Endothelial cell of umbilical vein (primary cell): ENCODE measurements at regions not wholly inside any gene's neighbourhood (a gene's known extent, or its start where the extent isn't known, plus 50 kb on each side); places are given as distances from the start of the nearest gene placed in this dataset.

Source experiments
- BruUV-seq: library from RNA; stranded (reverse); fragments of 400-500 nt; replicated peaks from 2 replicates; lab custom pipeline; 2021; lab: Mats Ljungman, UMichigan
- CTCF ChIA-PET: fragments of 300-600, 350-600 bp; sonication (Branson Sonifier 250); formaldehyde crosslinking; loops from one replicate; lab custom pipeline; 2021; ENCODE audit warnings: antibody characterized with exemption, inconsistent platforms; lab: Charles Lee
- POLR2A ChIA-PET: fragments of 300-600, 350-600 bp; sonication (Branson Sonifier 250); formaldehyde crosslinking; loops from one replicate; lab custom pipeline; 2021; ENCODE audit warnings: antibody characterized with exemption, inconsistent platforms; lab: Charles Lee
- DNase-seq: peaks from one replicate; pipeline ENCODE4 v3.0.0-alpha.2; 2011; ENCODE audit warnings: low read depth, low spot score
- FAIRE-seq: peaks from 2 replicates; lab custom pipeline; 2011; peaks lifted over from hg19 to GRCh38; lab: Jason Lieb, UNC
- H2AFZ ChIP-seq: 2 replicates; pipeline ENCODE4 v1.6.0; 2012; ENCODE audit warnings: low read depth, low read length, control low read depth, inconsistent platforms
- H3K27ac ChIP-seq: 2 replicates; pipeline ENCODE4 v1.5.1; 2011; ENCODE audit warnings: low read depth, mild to moderate bottlenecking, control low read depth, low read length, moderate library complexity; ENCODE audit not compliant: insufficient read depth
- H3K27me3 ChIP-seq, 2 experiments: 2 replicates each; pipeline versions ENCODE4 v1.6.0 to v1.6.1; 2011; ENCODE audit warnings: low read length in 2 of 2, mixed read lengths in 1 of 2; ENCODE audit not compliant: control insufficient read depth in 2 of 2, insufficient read depth in 2 of 2
- H3K36me3 ChIP-seq, 2 experiments: 2 replicates in 1 of 2; 3 replicates in 1 of 2; pipeline ENCODE4 v1.5.1; 2011; ENCODE audit warnings: low read length in 2 of 2, mild to moderate bottlenecking in 1 of 2, moderate library complexity in 1 of 2; ENCODE audit not compliant: control insufficient read depth in 2 of 2, insufficient read depth in 2 of 2; ENCODE audit errors: extremely low read depth in 1 of 2
- H3K4me1 ChIP-seq: 3 replicates; pipeline ENCODE4 v1.5.1; 2011; ENCODE audit warnings: mild to moderate bottlenecking, low read length; ENCODE audit not compliant: control insufficient read depth, insufficient read depth; ENCODE audit errors: extremely low read depth
- H3K4me2 ChIP-seq: 2 replicates; pipeline ENCODE4 v1.6.1; 2011; ENCODE audit warnings: low read length, control low read depth, mixed read lengths; ENCODE audit not compliant: insufficient read depth
- H3K4me3 ChIP-seq, 3 experiments: fragments of 200-600 bp in 1 of 3; sonication (generic), shearing (Covaris generic) in 1 of 3; replicated peaks in 1 of 3; 2 replicates each; pipeline ENCODE4 v1.5.1; 2011 to 2016; ENCODE audit warnings: control low read depth in 3 of 3, low read length in 3 of 3, mild to moderate bottlenecking in 2 of 3, inconsistent platforms in 1 of 3, low read depth in 1 of 3, moderate library complexity in 1 of 3; ENCODE audit not compliant: insufficient read depth in 1 of 3
- H3K79me2 ChIP-seq: 2 replicates; pipeline ENCODE4 v1.6.0; 2012; ENCODE audit warnings: low read length, inconsistent platforms; ENCODE audit not compliant: control insufficient read depth, insufficient read depth
- H3K9ac ChIP-seq: replicated peaks from 2 replicates; pipeline ENCODE3; 2011; ENCODE audit warnings: low read length, control low read depth; ENCODE audit not compliant: insufficient read depth; ENCODE audit errors: extremely low read depth
- H3K9me1 ChIP-seq: replicated peaks from 3 replicates; pipeline ENCODE4 v1.6.0; 2011; ENCODE audit warnings: mild to moderate bottlenecking, low read length; ENCODE audit not compliant: control insufficient read depth, insufficient read depth; ENCODE audit errors: extremely low read depth
- H3K9me3 ChIP-seq: replicated peaks from 2 replicates; pipeline ENCODE4 v1.5.1; 2012; ENCODE audit warnings: low read length, inconsistent platforms; ENCODE audit not compliant: control insufficient read depth, insufficient read depth
- H4K20me1 ChIP-seq: replicated peaks from 2 replicates; pipeline ENCODE3; 2011; ENCODE audit warnings: mild to moderate bottlenecking, low read length; ENCODE audit not compliant: control insufficient read depth, insufficient read depth; ENCODE audit errors: extremely low read depth
- CTCF ChIP-seq, 2 donors: IDR thresholded peaks; 1 replicate in 1 of 2; 2 replicates in 1 of 2; pipeline ENCODE4 v1.5.1; 2011; ENCODE audit warnings: low read length in 2 of 2, mild to moderate bottlenecking in 2 of 2, moderate library complexity in 2 of 2, control low read depth in 1 of 2, inconsistent platforms in 1 of 2, low read depth in 1 of 2; ENCODE audit not compliant: insufficient read depth in 1 of 2; ENCODE audit errors: extremely low read depth in 1 of 2
- EZH2 ChIP-seq: IDR thresholded peaks from 2 replicates; pipeline ENCODE4 v1.6.1; 2012; ENCODE audit warnings: borderline replicate concordance, low read depth, mild to moderate bottlenecking, moderate library complexity, low read length, inconsistent platforms; ENCODE audit not compliant: severe bottlenecking
- FOS ChIP-seq: IDR thresholded peaks from 2 replicates; pipeline ENCODE4 v1.6.1; 2011; ENCODE audit warnings: mild to moderate bottlenecking, low read length, moderate library complexity, borderline replicate concordance; ENCODE audit not compliant: insufficient read depth
- GATA2 ChIP-seq: IDR thresholded peaks from 2 replicates; pipeline ENCODE4 v1.7.0; 2011; ENCODE audit warnings: low read depth, mild to moderate bottlenecking, moderate library complexity, mixed read lengths, low read length; ENCODE audit not compliant: insufficient read length, insufficient read depth
- JUN ChIP-seq: IDR thresholded peaks from 2 replicates; pipeline ENCODE4 v1.6.1; 2011; ENCODE audit warnings: borderline replicate concordance, low read depth; ENCODE audit not compliant: insufficient read length, insufficient read depth
- MAX ChIP-seq: IDR thresholded peaks from 2 replicates; pipeline ENCODE4 v1.6.1; 2011; ENCODE audit not compliant: insufficient read depth, insufficient read length
- MYC ChIP-seq: IDR thresholded peaks from one replicate; pipeline ENCODE4 v1.6.1; 2011; ENCODE audit warnings: mild to moderate bottlenecking, low read depth, low read length
- POLR2A ChIP-seq: IDR thresholded peaks from 2 replicates; pipeline ENCODE4 v1.6.1; 2012; ENCODE audit warnings: low read depth, mild to moderate bottlenecking, control low read depth, low read length
- POLR2AphosphoS5 ChIP-seq: IDR thresholded peaks from 2 replicates; pipeline ENCODE4 v1.6.1; 2012; ENCODE audit warnings: low read depth, mild to moderate bottlenecking, control low read depth, low read length, moderate library complexity; ENCODE audit not compliant: insufficient read depth
- dilution Hi-C: fragments of 300-500 bp; cut with MboI; formaldehyde crosslinking; loops from one replicate; pipeline ENCODE4 v1.15.0; 2019; ENCODE audit warnings: low sequenced_read_pairs; ENCODE audit not compliant: extremely low pct_ligation_motif_present
- intact Hi-C: fragments of 100-400 bp; cut with micrococcal nuclease; formaldehyde crosslinking; loops from one replicate; pipeline ENCODE4 v1.10.0; 2022

GRCh38 chr4:182010876-182011275 is 232.3 kb upstream of the TENM3 start:
- Histone ChIP-seq H3K9me3 (peaks cover 2% of the 10 kb centered on the region), H3K4me2 (no peak overlapping the region), H3K36me3 (no peaks in the 10 kb centered on the region), H3K4me3 (no peak overlapping the region), H3K9ac (no peak overlapping the region), H3K9me1 (no peaks in the 10 kb centered on the region), H3K4me1 (no peaks in the 10 kb centered on the region), H3K27ac (no peak overlapping the region), H3K27me3 (no peaks in the 10 kb centered on the region), H2AFZ (no peak overlapping the region), H4K20me1 (no peaks in the 10 kb centered on the region), H3K79me2 (no peaks in the 10 kb centered on the region)
- dilution Hi-C loops (no loop called here), intact Hi-C loops (no loop called here)
- FAIRE-seq (no peak), DNase-seq (no peak)
- no TSS peak for BruUV-seq
- TF ChIP-seq EZH2 (no peak), JUN (no peak), MYC (no peak), CTCF (IDR thresholded peaks at IDR 0.05; ENCODE audit: extremely low read depth in 1 of 2, insufficient read depth in 1 of 2, low read depth in 1 of 2, low read length in 2 of 2) (no peak), POLR2A (no peak), FOS (no peak), POLR2AphosphoS5 (no peak), GATA2 (no peak), MAX (no peak)
- POLR2A ChIA-PET: no interaction called here
- CTCF ChIA-PET: no interaction called here
